Spleen (tissue), 11 donors: ENCODE measurements at regions not wholly inside any gene's neighbourhood (a gene's known extent, or its start where the extent isn't known, plus 50 kb on each side); places are given as distances from the start of the nearest gene placed in this dataset.
A peak's percentile ranks its signal among the peaks of the same experiment; 100 is the strongest.

Experiments used
- DNase-seq: peaks from one replicate; pipeline ENCODE4 v3.0.0-alpha.2; 2020
- H3K27ac ChIP-seq, 8 donors: fragments of 200-600 bp; sonication (generic) in 7 of 8; 1 replicate in 4 of 8; 2 replicates in 4 of 8; pipeline versions ENCODE4 v1.5.0 to v1.8.0; 2016 to 2021; ENCODE audit warnings: inconsistent platforms in 4 of 8, mild to moderate bottlenecking in 4 of 8, moderate library complexity in 1 of 8
- H3K27me3 ChIP-seq, 7 donors: fragments of 200-600 bp; sonication (generic) in 6 of 7; replicated peaks in 1 of 7; 1 replicate in 4 of 7; 2 replicates in 3 of 7; pipeline versions ENCODE4 v1.5.0 to v1.8.0; 2016 to 2021; ENCODE audit warnings: inconsistent platforms in 3 of 7, mild to moderate bottlenecking in 1 of 7
- H3K36me3 ChIP-seq, 6 donors: fragments of 200-600 bp; sonication (generic) in 5 of 6; 1 replicate in 4 of 6; 2 replicates in 2 of 6; pipeline versions ENCODE4 v1.5.0 to v1.8.0; 2016 to 2021; ENCODE audit warnings: inconsistent platforms in 2 of 6
- H3K4me1 ChIP-seq, 6 donors: fragments of 200-600 bp; sonication (generic) in 5 of 6; 1 replicate in 3 of 6; 2 replicates in 3 of 6; pipeline versions ENCODE4 v1.5.0 to v1.8.0; 2016 to 2021; ENCODE audit warnings: inconsistent platforms in 3 of 6
- H3K4me3 ChIP-seq, 8 donors: fragments of 200-600 bp; sonication (generic) in 7 of 8; 1 replicate in 4 of 8; 2 replicates in 4 of 8; pipeline versions ENCODE4 v1.5.0 to v1.8.0; 2016 to 2021; ENCODE audit warnings: inconsistent platforms in 4 of 8, mild to moderate bottlenecking in 4 of 8, moderate library complexity in 2 of 8
- H3K9me3 ChIP-seq, 8 donors: fragments of 200-600 bp; sonication (generic) in 7 of 8; 1 replicate in 4 of 8; 2 replicates in 4 of 8; pipeline versions ENCODE4 v1.5.0 to v1.8.0; 2016 to 2021; ENCODE audit warnings: inconsistent platforms in 4 of 8
- CTCF ChIP-seq, 11 experiments: fragments of 200-600 bp in 7 of 11; fragments of 450-650 bp in 4 of 11; sonication (generic) in 4 of 11; IDR thresholded peaks in 8 of 11; conservative IDR thresholded peaks in 3 of 11; 1 replicate in 7 of 11; 2 replicates in 4 of 11; pipeline versions ENCODE4 v1.4.0 to v1.8.0; 2016 to 2021; ENCODE audit warnings: antibody characterized with exemption in 11 of 11, inconsistent platforms in 4 of 11, mild to moderate bottlenecking in 1 of 11
- POLR2A ChIP-seq, 3 donors: fragments of 450-650 bp; IDR thresholded peaks; one replicate each; pipeline ENCODE4 v1.5.1; 2017; ENCODE audit warnings: antibody characterized with exemption in 3 of 3, mild to moderate bottlenecking in 1 of 3
- POLR2AphosphoS5 ChIP-seq, 3 donors: sonication (generic); formaldehyde crosslinking; IDR thresholded peaks; one replicate each; pipeline ENCODE4 v1.5.1; 2017; ENCODE audit warnings: antibody characterized with exemption in 3 of 3
- WGBS, 5 donors: extraction: QIAGEN DNeasy Blood & Tissue Kit in 3 of 5; methylation state at CpG; one replicate each; pipeline versions ENCODE4 v1.1.5 to v1.1.7; 2013 to 2018; 5-methylcytosine and 5-hydroxymethylcytosine counted together
- intact Hi-C: fragments of 100-400 bp; cut with DNase I; formaldehyde crosslinking; loops from one replicate; pipeline ENCODE4 v1.15.0; 2023; ENCODE audit warnings: low total_unique reads
- donor health status: healthy with polysubstance abuse.
- donor health status: DM: no; HTN: no; CAD: no; lungs with moderate emphysema.
- donor health status: DM: no; HTN: no; CAD: no.
- donor health status: Bipolar disorder and iron deficiency.
- donor health status: healthy.
- donor health status: DM: no; HTN: no; CAD: no.
- donor health status: DM: yes; HTN: yes; CAD: no.

GRCh38 chr2:48098539-48098938 is 192.2 kb upstream of the FBXO11 start:
- 59 to 79% (median 73%) methylated on average over 1 of the region's 1 CpG for WGBS, 5 donors
- H3K27me3 ChIP-seq, result no peaks in the 10 kb centered on the region
- H3K4me3 ChIP-seq, result no peak overlapping the region
- H3K27ac ChIP-seq, result no peak overlapping the region
- TF ChIP-seq POLR2AphosphoS5 (IDR thresholded peaks at IDR 0.05), result no peak
- TF ChIP-seq POLR2A (IDR thresholded peaks at IDR 0.05), result no peak
- no peak for TF ChIP-seq CTCF (IDR thresholded peaks at IDR 0.05 in 8 of 11, conservative IDR thresholded peaks at IDR 0.05 in 3 of 11)
- no peaks in the 10 kb centered on the region for H3K4me1 ChIP-seq
- intact Hi-C loops, result no loop called here
- no peaks in the 10 kb centered on the region for H3K36me3 ChIP-seq
- DNase-seq, result no peak
- peaks cover 0 to 12% (median 9%) of the 10 kb centered on the region in 8 donors for H3K9me3 ChIP-seq

- no peak for TF ChIP-seq POLR2AphosphoS5 (IDR thresholded peaks at IDR 0.05)
- no peak for TF ChIP-seq CTCF (IDR thresholded peaks at IDR 0.05 in 8 of 11, conservative IDR thresholded peaks at IDR 0.05 in 3 of 11)
- no peak for TF ChIP-seq POLR2A (IDR thresholded peaks at IDR 0.05)
- Histone ChIP-seq H3K9me3 (peaks cover 0 to 11% (median 9%) of the 10 kb centered on the region in 8 donors), H3K36me3 (no peaks in the 10 kb centered on the region), H3K27me3 (no peaks in the 10 kb centered on the region), H3K4me1 (peaks cover 5 to 24% (median 13%) of the 10 kb centered on the region in 6 donors), H3K4me3 (no peak overlapping the region), H3K27ac (no peak overlapping the region)
- intact Hi-C loops, result no loop called here
- DNase-seq, result no peak
Measured at GRCh38 chr2:48104418-48104817, 198.1 kb upstream of the FBXO11 start.

GRCh38 chr2:48105848-48106247 is 199.6 kb upstream of the FBXO11 start:
- H3K4me1 ChIP-seq, result peaks cover 6 to 33% (median 15%) of the 10 kb centered on the region in 6 donors
- H3K36me3 ChIP-seq, result no peaks in the 10 kb centered on the region
- peak overlapping the region in 1 of 8 donors; percentile 44 for H3K4me3 ChIP-seq
- no peaks in the 10 kb centered on the region for H3K9me3 ChIP-seq
- H3K27me3 ChIP-seq, result no peaks in the 10 kb centered on the region
- intact Hi-C loops, result loop anchor here (5.0 kb wide), 2 partner anchors 249 to 669 kb away; no protein-coding TSS in a partner anchor
- no peak for TF ChIP-seq CTCF (IDR thresholded peaks at IDR 0.05 in 8 of 11, conservative IDR thresholded peaks at IDR 0.05 in 3 of 11)
- TF ChIP-seq POLR2AphosphoS5 (IDR thresholded peaks at IDR 0.05), result no peak
- TF ChIP-seq POLR2A (IDR thresholded peaks at IDR 0.05), result no peak
- H3K27ac ChIP-seq, result peak overlapping the region in 3 of 8 donors; percentile 37 to 66 (median 53)
- WGBS, 5 donors, result 79 to 90% (median 82%) methylated on average over 11 of the region's 11 CpGs
- no peak for DNase-seq

- Histone ChIP-seq H3K27ac (peak overlapping the region in 5 of 8 donors; percentile 6 to 66 (median 53)), H3K4me3 (no peak overlapping the region), H3K9me3 (no peaks in the 10 kb centered on the region), H3K27me3 (no peaks in the 10 kb centered on the region), H3K4me1 (peaks cover 9 to 46% (median 26%) of the 10 kb centered on the region in 6 donors), H3K36me3 (no peaks in the 10 kb centered on the region)
- DNase-seq, result no peak
- intact Hi-C loops, result loop anchor here (5.0 kb wide), 2 partner anchors 250 to 670 kb away; no protein-coding TSS in a partner anchor
- WGBS, 5 donors, result 63 to 73% (median 66%) methylated on average over 9 of the region's 9 CpGs
- TF ChIP-seq POLR2AphosphoS5 (IDR thresholded peaks at IDR 0.05) (no peak), CTCF (IDR thresholded peaks at IDR 0.05 in 8 of 11, conservative IDR thresholded peaks at IDR 0.05 in 3 of 11) (no peak), POLR2A (IDR thresholded peaks at IDR 0.05) (no peak)
Measured at GRCh38 chr2:48107326-48107925, 201.1 kb upstream of the FBXO11 start.
